ENCODE measurements at regions not wholly inside any gene's neighbourhood (a gene's known extent, or its start where the extent isn't known, plus 50 kb on each side); places are given as distances from the start of the nearest gene placed in this dataset.

GRCh38 chr6:94127716-94128115 is 708.4 kb upstream of the EPHA7 start:
- H3K4me3 ChIP-seq: no peak overlapping the region
- no peak for DNase-seq
- no peaks in the 10 kb centered on the region for H3K27me3 ChIP-seq
- no peak overlapping the region for H3K27ac ChIP-seq
- no peaks in the 10 kb centered on the region for H3K4me1 ChIP-seq
- no peak for TF ChIP-seq CTCF (IDR thresholded peaks at IDR 0.05)
- H3K9me3 ChIP-seq: no peaks in the 10 kb centered on the region
- intact Hi-C loops (cut with DNase I; ENCODE audit: low total_unique reads): no loop called here
- H3K36me3 ChIP-seq: no peaks in the 10 kb centered on the region

GRCh38 chr6:94124333-94124732 is 705.0 kb upstream of the EPHA7 start:
- intact Hi-C loops (cut with DNase I; ENCODE audit: low total_unique reads): no loop called here
- H3K4me1 ChIP-seq: no peaks in the 10 kb centered on the region
- no peaks in the 10 kb centered on the region for H3K27me3 ChIP-seq
- DNase-seq: no peak
- no peaks in the 10 kb centered on the region for H3K36me3 ChIP-seq
- TF ChIP-seq CTCF (IDR thresholded peaks at IDR 0.05): no peak
- no peak overlapping the region for H3K4me3 ChIP-seq
- H3K27ac ChIP-seq: no peak overlapping the region
- H3K9me3 ChIP-seq: no peaks in the 10 kb centered on the region

- DNase-seq: no peak
- H3K4me1 ChIP-seq: no peaks in the 10 kb centered on the region
- H3K36me3 ChIP-seq: no peaks in the 10 kb centered on the region
- H3K9me3 ChIP-seq: no peaks in the 10 kb centered on the region
- intact Hi-C loops (cut with DNase I; ENCODE audit: low total_unique reads): no loop called here
- no peak overlapping the region for H3K27ac ChIP-seq
- no peaks in the 10 kb centered on the region for H3K27me3 ChIP-seq
- no peak overlapping the region for H3K4me3 ChIP-seq
- no peak for TF ChIP-seq CTCF (IDR thresholded peaks at IDR 0.05)
Observed at GRCh38 chr6:94121094-94121493, 701.7 kb upstream of the EPHA7 start.

GRCh38 chr6:94099072-94099471 is 679.7 kb upstream of the EPHA7 start:
- no peaks in the 10 kb centered on the region for H3K27me3 ChIP-seq
- DNase-seq: no peak
- intact Hi-C loops (cut with DNase I; ENCODE audit: low total_unique reads): no loop called here
- no peaks in the 10 kb centered on the region for H3K9me3 ChIP-seq
- H3K36me3 ChIP-seq: no peaks in the 10 kb centered on the region
- H3K27ac ChIP-seq: no peak overlapping the region
- H3K4me1 ChIP-seq: no peaks in the 10 kb centered on the region
- no peak for TF ChIP-seq CTCF (IDR thresholded peaks at IDR 0.05)
- H3K4me3 ChIP-seq: no peak overlapping the region

GRCh38 chr6:94095961-94096360 is 676.6 kb upstream of the EPHA7 start:
- Histone ChIP-seq H3K27me3 (no peaks in the 10 kb centered on the region), H3K27ac (no peak overlapping the region), H3K9me3 (no peaks in the 10 kb centered on the region), H3K4me1 (no peaks in the 10 kb centered on the region), H3K36me3 (no peaks in the 10 kb centered on the region), H3K4me3 (no peak overlapping the region)
- intact Hi-C loops (cut with DNase I; ENCODE audit: low total_unique reads): no loop called here
- no peak for TF ChIP-seq CTCF (IDR thresholded peaks at IDR 0.05)
- no peak for DNase-seq

- H3K27ac ChIP-seq: no peak overlapping the region
- no peak for DNase-seq
- intact Hi-C loops (cut with DNase I; ENCODE audit: low total_unique reads): no loop called here
- TF ChIP-seq CTCF (IDR thresholded peaks at IDR 0.05): no peak
- no peaks in the 10 kb centered on the region for H3K9me3 ChIP-seq
- H3K4me1 ChIP-seq: no peaks in the 10 kb centered on the region
- H3K4me3 ChIP-seq: no peak overlapping the region
- H3K27me3 ChIP-seq: no peaks in the 10 kb centered on the region
- no peaks in the 10 kb centered on the region for H3K36me3 ChIP-seq
Observed at GRCh38 chr6:94089941-94090340, 670.6 kb upstream of the EPHA7 start.
